Fibroblast of skin of left biceps (primary cell): ENCODE measurements at regions not wholly inside any gene's neighbourhood (a gene's known extent, or its start where the extent isn't known, plus 50 kb on each side); places are given as distances from the start of the nearest gene placed in this dataset.
"Not testable (repeated sequence)": the region's sequence is repeated elsewhere in the genome, so short reads cannot be mapped to it uniquely, and the experiment has no call there.

ENCODE experiments used
- DNase-seq, 2 experiments: peaks; one replicate each; pipeline ENCODE4 v3.0.0-alpha.2; 2013; ENCODE audit warnings: low read depth in 2 of 2

DNA sequence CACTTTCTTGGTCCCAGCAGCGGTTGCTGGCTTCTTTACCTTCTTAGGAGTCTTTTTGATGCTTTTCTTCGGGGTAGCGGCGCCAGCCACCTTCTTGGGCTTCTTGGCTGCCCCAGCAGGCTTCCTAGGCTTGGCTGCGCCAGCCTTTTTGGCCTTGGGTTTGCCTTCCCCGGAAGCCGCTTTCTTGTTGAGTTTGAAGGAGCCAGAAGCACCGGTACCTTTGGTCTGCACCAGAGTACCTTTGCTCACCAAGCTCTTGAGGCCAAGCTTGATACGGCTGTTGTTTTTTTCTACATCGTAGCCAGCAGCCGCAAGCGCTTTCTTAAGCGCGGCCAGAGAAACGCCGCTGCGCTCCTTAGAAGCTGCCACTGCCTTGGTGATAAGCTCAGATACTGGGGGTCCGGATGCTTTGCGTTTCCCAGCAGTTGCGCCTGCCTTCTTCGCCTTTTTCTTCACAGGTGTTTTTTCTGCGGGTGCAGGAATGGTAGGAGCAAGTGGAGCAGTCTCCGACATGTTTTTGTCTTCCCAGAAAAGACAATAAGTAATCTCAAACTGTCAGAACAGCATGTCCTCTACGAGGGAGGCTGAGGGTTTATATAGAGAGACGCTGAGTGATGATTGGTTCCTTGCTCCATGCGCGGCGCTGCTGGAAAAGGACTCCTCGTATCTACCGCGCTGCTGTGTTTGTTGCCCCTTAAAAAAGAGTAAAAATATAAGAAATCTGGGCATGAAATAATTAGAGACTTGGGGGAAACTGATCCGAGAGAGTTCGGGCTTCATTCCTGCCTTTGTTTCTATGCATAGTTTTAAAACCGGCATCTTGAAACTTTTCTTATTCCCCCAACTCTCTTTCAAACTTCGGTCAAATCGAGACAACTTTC lies 130.3 kb upstream of the BTN3A2 start:
- no peak for DNase-seq

GRCh38 chr6:26235302-26235670 lies 129.7 kb upstream of the BTN3A2 start:
- no peak for DNase-seq

DNA sequence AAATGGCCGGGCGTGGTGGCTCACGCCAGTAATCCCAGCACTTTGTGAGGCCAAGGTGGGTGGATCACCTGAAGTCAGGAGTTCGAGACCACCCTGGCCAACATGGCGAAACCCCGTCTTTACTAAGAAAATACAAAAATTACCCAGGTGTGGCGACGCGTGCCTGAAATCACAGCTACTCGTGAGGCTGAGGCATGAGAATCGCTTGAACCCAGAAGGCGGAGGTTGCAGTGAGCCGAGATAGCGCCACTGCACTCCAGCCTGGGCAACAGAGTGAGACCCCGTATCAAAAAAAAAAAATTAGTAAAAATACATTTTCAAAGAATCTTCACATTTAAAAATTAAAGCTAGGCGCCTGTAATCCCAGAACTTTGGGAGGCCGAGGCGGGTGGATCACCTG lies 125.6 kb upstream of the BTN3A2 start:
- not testable (repeated sequence) for DNase-seq

- DNase-seq: peak; percentile 89
Measured at GRCh38 chr6:26240157-26241032, 124.6 kb upstream of the BTN3A2 start.

- no peak for DNase-seq
Measured at GRCh38 chr6:26241033-26241895, 123.7 kb upstream of the BTN3A2 start.

DNA sequence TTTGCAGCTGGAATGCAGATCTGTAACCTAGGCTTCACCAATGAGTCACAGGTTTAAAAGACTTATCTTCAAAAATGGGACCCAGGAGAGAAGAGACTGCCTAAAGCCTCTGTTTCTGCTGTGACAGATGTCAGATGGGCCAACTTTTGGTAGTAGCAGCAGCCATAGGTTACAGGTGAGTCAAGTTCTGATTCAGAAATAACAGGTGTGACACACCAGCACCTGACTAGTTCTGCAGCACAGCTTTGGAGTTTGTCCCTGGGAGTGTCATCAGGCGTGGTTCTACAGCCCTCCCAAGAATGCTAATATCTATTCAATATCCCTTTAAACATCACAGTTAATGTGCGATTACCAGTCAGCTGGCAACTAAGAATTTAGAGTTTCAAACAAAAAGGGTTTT lies 121.9 kb upstream of the BTN3A2 start:
- DNase-seq: no peak

DNA sequence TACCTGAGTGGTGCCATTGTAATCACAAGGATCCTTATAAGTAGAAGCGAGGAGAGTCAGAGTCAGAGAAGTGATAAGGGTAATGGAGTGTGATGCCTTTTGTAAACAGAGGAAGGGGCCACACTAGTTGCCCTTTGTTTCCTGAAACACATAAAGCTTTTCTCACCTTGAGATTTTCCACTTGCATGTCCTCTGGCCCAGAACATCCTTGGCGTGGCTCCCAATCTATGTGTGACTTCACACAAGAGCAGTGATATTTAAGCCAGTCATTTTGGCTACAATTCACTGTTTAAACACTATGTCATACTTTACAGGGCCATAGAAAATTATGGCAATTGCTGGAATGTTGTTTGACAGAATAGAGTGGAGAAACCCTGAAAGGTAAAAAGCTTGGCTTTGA lies 121.2 kb upstream of the BTN3A2 start:
- no peak for DNase-seq

DNA sequence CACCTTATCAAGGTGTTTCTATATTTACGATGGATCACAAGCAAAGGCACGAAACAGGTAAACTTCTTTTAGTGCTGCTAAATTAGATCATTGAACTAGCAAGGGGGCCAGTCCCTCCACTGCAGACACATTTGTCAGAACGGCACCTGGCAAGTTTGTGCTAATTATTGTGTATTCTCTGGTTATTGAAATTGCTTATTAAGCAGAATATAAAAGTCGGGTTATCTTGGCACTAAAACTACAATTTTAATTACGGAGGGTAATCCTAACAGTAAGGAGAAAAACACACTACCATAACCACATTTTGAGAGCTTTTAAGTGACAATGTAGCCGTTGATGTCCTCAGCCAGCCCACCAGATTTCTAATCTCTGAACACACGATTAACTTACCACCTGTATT lies 118.9 kb upstream of the BTN3A2 start:
- no peak for DNase-seq

- no peak for DNase-seq
Measured at GRCh38 chr6:26246553-26246952, 118.4 kb upstream of the BTN3A2 start.

GRCh38 chr6:26249707-26249956 lies 115.4 kb upstream of the BTN3A2 start:
- DNase-seq: no peak

GRCh38 chr6:26249957-26250697 lies 114.9 kb upstream of the BTN3A2 start:
- DNase-seq: no peak

DNA sequence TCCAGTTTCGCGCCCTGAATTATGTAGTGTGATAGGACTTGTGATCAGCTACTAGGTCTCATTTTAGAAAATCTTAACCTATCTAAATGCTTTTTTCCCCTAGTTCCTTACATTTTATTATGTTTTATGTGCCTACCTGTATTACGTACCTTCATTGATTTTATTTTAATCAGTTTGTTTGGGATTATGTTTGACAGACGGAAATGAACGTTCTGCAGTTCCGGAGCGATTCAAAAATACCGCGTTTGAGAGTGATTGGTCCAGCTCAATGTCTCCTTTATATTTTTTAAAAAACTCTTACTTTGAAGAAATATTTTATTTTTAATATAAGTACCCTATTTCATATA lies 114.3 kb upstream of the BTN3A2 start:
- DNase-seq: no peak

GRCh38 chr6:26251354-26252076 lies 113.5 kb upstream of the BTN3A2 start:
- DNase-seq: peak in 1 of 2 experiments; percentile 79

GRCh38 chr6:26252077-26252472 lies 112.9 kb upstream of the BTN3A2 start:
- no peak for DNase-seq

DNA sequence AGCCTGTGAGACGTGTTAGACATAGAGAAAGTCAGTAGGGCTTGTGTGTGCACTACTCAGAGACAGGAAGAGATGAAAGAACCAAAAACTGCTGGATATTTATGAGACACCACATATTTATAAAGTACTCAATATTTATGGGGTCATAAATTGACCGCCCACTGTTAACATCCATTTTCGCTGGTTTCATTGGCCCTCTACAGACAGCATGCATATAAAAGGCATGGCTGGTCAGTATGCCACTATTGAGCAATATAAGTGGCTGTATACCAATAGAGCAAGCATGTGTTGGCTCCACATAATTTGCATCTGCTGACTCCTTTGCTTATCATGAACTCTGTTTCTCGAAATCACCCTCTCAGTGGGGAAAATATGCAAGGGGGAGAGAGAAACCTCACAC lies 110.3 kb upstream of the BTN3A2 start:
- no peak for DNase-seq

DNA sequence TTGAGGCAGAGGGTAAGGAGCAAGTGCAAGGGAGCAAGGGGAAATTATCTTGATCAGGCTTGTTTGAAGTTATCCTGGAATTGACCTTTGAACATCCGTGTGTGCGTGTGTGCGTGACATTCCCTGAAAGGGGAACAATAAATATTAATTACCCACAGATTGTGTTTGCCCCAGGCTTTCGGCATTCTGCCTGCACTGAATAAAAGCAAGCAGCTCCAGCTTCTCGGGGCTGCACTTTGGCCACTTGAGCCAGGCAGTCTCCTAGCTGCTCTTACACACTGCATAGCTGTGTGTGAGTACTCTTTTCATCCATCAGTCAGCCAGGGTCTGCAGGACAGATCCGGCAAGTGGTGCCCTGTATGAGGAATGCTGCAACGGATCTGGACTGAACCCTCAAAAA lies 107.7 kb upstream of the BTN3A2 start:
- DNase-seq: no peak

DNA sequence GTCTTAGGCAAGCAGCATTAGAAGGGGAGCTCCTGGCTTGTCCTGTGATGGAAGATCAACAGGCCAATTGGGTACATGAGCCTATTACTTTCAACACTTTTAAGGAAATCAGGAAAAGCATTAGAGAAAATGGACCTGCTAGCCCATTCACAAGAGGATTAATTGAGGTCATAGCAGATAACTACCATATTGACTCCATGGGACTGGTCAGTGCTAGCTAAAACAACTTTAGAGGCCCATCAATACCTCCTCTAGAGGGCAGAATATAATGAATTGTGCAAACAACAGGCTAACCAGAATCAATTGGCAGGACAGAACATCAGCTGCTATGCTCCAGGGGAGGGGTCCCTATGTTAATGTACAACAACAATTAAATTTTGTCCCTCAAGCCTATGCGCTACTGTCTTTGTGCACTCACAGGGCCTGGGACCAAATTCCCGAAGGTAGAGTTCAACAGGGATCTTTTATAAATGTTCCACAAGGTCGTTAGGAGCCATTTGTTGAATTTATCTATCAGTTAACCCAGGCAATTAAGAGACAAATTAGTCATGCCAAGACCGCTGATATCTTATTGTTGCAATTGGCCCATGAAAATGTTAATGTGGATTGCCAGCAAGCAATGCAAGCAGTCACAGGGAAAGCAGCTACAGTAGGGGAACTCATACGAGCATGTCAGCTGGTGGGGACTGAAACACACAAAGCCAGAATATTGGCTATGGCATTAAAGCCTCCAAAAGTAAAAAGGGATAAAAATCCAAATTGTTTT lies 106.6 kb upstream of the BTN3A2 start:
- no peak for DNase-seq

- no peak for DNase-seq
Measured at GRCh38 chr6:26260110-26260637, 104.8 kb upstream of the BTN3A2 start.

- no peak for DNase-seq
Measured at GRCh38 chr6:26260725-26261490, 104.1 kb upstream of the BTN3A2 start.
